ENCODE measurements at regions not wholly inside any gene's neighbourhood (a gene's known extent, or its start where the extent isn't known, plus 50 kb on each side); places are given as distances from the start of the nearest gene placed in this dataset.

DNA sequence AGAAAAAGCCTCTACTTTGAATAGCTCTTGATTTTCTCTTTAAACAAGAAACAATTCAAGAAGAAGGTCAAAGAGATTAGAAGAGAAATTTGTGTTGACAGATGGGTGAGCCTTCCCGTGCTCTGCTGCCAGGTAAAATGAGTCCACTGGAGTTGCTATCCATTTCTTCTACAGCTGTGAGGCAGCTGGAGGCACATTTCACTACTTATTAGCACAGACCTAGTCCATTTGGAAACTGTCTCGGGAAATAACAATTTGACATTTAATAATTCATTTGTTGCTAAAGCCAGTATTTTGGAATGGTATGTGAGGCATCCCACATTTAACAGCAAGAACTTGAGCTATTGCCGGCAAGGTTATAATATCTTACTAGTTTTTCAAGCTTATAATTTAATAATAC, 396.8 kb upstream of the GRIA3 start:
- no peak for TF ChIP-seq EZH2phosphoT487 (IDR thresholded peaks at IDR 0.05; ENCODE audit: low read depth, severe bottlenecking, unreplicated experiment)
- no peak for TF ChIP-seq EZH2 (IDR thresholded peaks at IDR 0.05; ENCODE audit: borderline replicate concordance)
- TF ChIP-seq, protein P1, sequence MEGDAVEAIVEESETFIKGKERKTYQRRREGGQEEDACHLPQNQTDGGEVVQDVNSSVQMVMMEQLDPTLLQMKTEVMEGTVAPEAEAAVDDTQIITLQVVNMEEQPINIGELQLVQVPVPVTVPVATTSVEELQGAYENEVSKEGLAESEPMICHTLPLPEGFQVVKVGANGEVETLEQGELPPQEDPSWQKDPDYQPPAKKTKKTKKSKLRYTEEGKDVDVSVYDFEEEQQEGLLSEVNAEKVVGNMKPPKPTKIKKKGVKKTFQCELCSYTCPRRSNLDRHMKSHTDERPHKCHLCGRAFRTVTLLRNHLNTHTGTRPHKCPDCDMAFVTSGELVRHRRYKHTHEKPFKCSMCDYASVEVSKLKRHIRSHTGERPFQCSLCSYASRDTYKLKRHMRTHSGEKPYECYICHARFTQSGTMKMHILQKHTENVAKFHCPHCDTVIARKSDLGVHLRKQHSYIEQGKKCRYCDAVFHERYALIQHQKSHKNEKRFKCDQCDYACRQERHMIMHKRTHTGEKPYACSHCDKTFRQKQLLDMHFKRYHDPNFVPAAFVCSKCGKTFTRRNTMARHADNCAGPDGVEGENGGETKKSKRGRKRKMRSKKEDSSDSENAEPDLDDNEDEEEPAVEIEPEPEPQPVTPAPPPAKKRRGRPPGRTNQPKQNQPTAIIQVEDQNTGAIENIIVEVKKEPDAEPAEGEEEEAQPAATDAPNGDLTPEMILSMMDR (IDR thresholded peaks at IDR 0.05; ENCODE audit: poor library complexity), result no peak

All from hepatocyte (in vitro differentiated cells).